IPS-NIHi7 (cell line): ENCODE measurements at regions not wholly inside any gene's neighbourhood (a gene's known extent, or its start where the extent isn't known, plus 50 kb on each side); places are given as distances from the start of the nearest gene placed in this dataset.

Source experiments
- DNase-seq: peaks from one replicate; pipeline ENCODE4 v3.0.0; 2012; ENCODE audit warnings: mixed read lengths; ENCODE audit errors: extremely low spot score

- DNase-seq, result no peak
Observed at GRCh38 chr5:30734118-30734517, 459.4 kb upstream of the CDH6 start.

- DNase-seq, result no peak
Observed at GRCh38 chr5:30725073-30725472, 468.4 kb upstream of the CDH6 start.

GRCh38 chr5:30698217-30698616, 495.3 kb upstream of the CDH6 start:
- no peak for DNase-seq

- DNase-seq, result no peak
Observed at GRCh38 chr5:30693326-30693725, 500.2 kb upstream of the CDH6 start.

GRCh38 chr5:30690931-30691330, 502.6 kb upstream of the CDH6 start:
- DNase-seq, result no peak

GRCh38 chr5:30687461-30687860, 506.0 kb upstream of the CDH6 start:
- DNase-seq, result no peak

GRCh38 chr5:30686530-30686929, 507.0 kb upstream of the CDH6 start:
- DNase-seq, result no peak

GRCh38 chr5:30676223-30676840, 517.2 kb upstream of the CDH6 start:
- no peak for DNase-seq

- DNase-seq, result no peak
Observed at GRCh38 chr5:30667293-30667692, 526.2 kb upstream of the CDH6 start.

GRCh38 chr5:30663536-30663935, 530.0 kb upstream of the CDH6 start:
- DNase-seq, result no peak

GRCh38 chr5:30662373-30662772, 531.1 kb upstream of the CDH6 start:
- no peak for DNase-seq

- no peak for DNase-seq
Observed at GRCh38 chr5:30661730-30662129, 531.8 kb upstream of the CDH6 start.

GRCh38 chr5:30659417-30659816, 534.1 kb upstream of the CDH6 start:
- DNase-seq, result no peak

GRCh38 chr5:30650311-30650710, 543.2 kb upstream of the CDH6 start:
- no peak for DNase-seq

- no peak for DNase-seq
Observed at GRCh38 chr5:30638899-30639298, 554.6 kb upstream of the CDH6 start.

GRCh38 chr5:30627945-30628344, 565.5 kb upstream of the CDH6 start:
- DNase-seq, result no peak

- no peak for DNase-seq
Observed at GRCh38 chr5:30626557-30626956, 566.9 kb upstream of the CDH6 start.

- DNase-seq, result no peak
Observed at GRCh38 chr5:30620481-30621085, 572.9 kb upstream of the CDH6 start.

GRCh38 chr5:30608501-30608900, 585.0 kb upstream of the CDH6 start:
- no peak for DNase-seq

GRCh38 chr5:30607301-30607894, 586.1 kb upstream of the CDH6 start:
- peak; percentile 23 for DNase-seq

GRCh38 chr5:30605693-30606268, 587.7 kb upstream of the CDH6 start:
- DNase-seq, result no peak

- DNase-seq, result no peak
Observed at GRCh38 chr5:30604648-30605262, 588.7 kb upstream of the CDH6 start.

GRCh38 chr5:30600892-30601291, 592.6 kb upstream of the CDH6 start:
- DNase-seq, result no peak
